ENCODE measurements at regions not wholly inside any gene's neighbourhood (a gene's known extent, or its start where the extent isn't known, plus 50 kb on each side); places are given as distances from the start of the nearest gene placed in this dataset.
A peak's percentile ranks its signal among the peaks of the same experiment; 100 is the strongest.
"Not testable (repeated sequence)": the region's sequence is repeated elsewhere in the genome, so short reads cannot be mapped to it uniquely, and the experiment has no call there.

- no peak overlapping the region for H3K27ac ChIP-seq
- no peaks in the 10 kb centered on the region for H3K27me3 ChIP-seq
- H3K36me3 ChIP-seq = no peaks in the 10 kb centered on the region
- H3K9me3 ChIP-seq (ENCODE audit: low read depth) = no peaks in the 10 kb centered on the region
- no peak for TF ChIP-seq CTCF (IDR thresholded peaks at IDR 0.05; ENCODE audit: low read depth, low read length)
- DNase-seq (ENCODE audit: low read depth in 1 of 2, low spot score in 1 of 2) = no peak
- H3K4me3 ChIP-seq = no peak overlapping the region
- no peaks in the 10 kb centered on the region for H3K4me1 ChIP-seq (ENCODE audit: low read depth)
Measured at GRCh38 chr7:119713606-119714005, 559.4 kb upstream of the KCND2 start.

GRCh38 chr7:119720541-119720940 is 552.4 kb upstream of the KCND2 start:
- TF ChIP-seq CTCF (IDR thresholded peaks at IDR 0.05; ENCODE audit: low read depth, low read length) = no peak
- Histone ChIP-seq H3K9me3 (ENCODE audit: low read depth) (no peaks in the 10 kb centered on the region), H3K4me3 (no peak overlapping the region), H3K36me3 (no peaks in the 10 kb centered on the region), H3K27ac (no peak overlapping the region), H3K27me3 (no peaks in the 10 kb centered on the region), H3K4me1 (ENCODE audit: low read depth) (peaks cover 3% of the 10 kb centered on the region)
- peak; percentile 21 to 86 for DNase-seq (ENCODE audit: low read depth in 1 of 2, low spot score in 1 of 2)

GRCh38 chr7:119724041-119724792 is 548.8 kb upstream of the KCND2 start:
- no peaks in the 10 kb centered on the region for H3K36me3 ChIP-seq
- TF ChIP-seq CTCF (IDR thresholded peaks at IDR 0.05; ENCODE audit: low read depth, low read length) = no peak
- no peak overlapping the region for H3K4me3 ChIP-seq
- peaks cover 3% of the 10 kb centered on the region for H3K4me1 ChIP-seq (ENCODE audit: low read depth)
- H3K27me3 ChIP-seq = no peaks in the 10 kb centered on the region
- no peaks in the 10 kb centered on the region for H3K9me3 ChIP-seq (ENCODE audit: low read depth)
- H3K27ac ChIP-seq = no peak overlapping the region
- no peak for DNase-seq (ENCODE audit: low read depth in 1 of 2, low spot score in 1 of 2)

GRCh38 chr7:119733127-119733879 is 539.7 kb upstream of the KCND2 start:
- Histone ChIP-seq H3K4me1 (ENCODE audit: low read depth) (no peaks in the 10 kb centered on the region), H3K27me3 (no peaks in the 10 kb centered on the region), H3K27ac (no peak overlapping the region), H3K4me3 (no peak overlapping the region), H3K36me3 (no peaks in the 10 kb centered on the region), H3K9me3 (ENCODE audit: low read depth) (no peaks in the 10 kb centered on the region)
- TF ChIP-seq CTCF (IDR thresholded peaks at IDR 0.05; ENCODE audit: low read depth, low read length) = no peak
- peak; percentile 6 to 37 for DNase-seq (ENCODE audit: low read depth in 1 of 2, low spot score in 1 of 2)

- no peaks in the 10 kb centered on the region for H3K9me3 ChIP-seq (ENCODE audit: low read depth)
- TF ChIP-seq CTCF (IDR thresholded peaks at IDR 0.05; ENCODE audit: low read depth, low read length) = no peak
Measured at GRCh38 chr7:119737390-119737789, 535.6 kb upstream of the KCND2 start.

GRCh38 chr7:119745280-119745679 is 527.7 kb upstream of the KCND2 start:
- H3K4me1 ChIP-seq (ENCODE audit: low read depth); H3K27me3 ChIP-seq; DNase-seq (ENCODE audit: low read depth in 1 of 2, low spot score in 1 of 2); H3K9me3 ChIP-seq (ENCODE audit: low read depth); H3K4me3 ChIP-seq; H3K36me3 ChIP-seq; H3K27ac ChIP-seq: not testable (repeated sequence)

More at GRCh38 chr7:119737390-119737789, 535.6 kb upstream of the KCND2 start:
- Histone ChIP-seq H3K27me3 (no peaks in the 10 kb centered on the region), H3K4me3 (no peak overlapping the region), H3K36me3 (no peaks in the 10 kb centered on the region), H3K4me1 (ENCODE audit: low read depth) (no peaks in the 10 kb centered on the region), H3K27ac (no peak overlapping the region)
- no peak for DNase-seq (ENCODE audit: low read depth in 1 of 2, low spot score in 1 of 2)

Measured in cardiac muscle cell (in vitro differentiated cells and primary cell).